SHP77 (cell line): ENCODE measurements at regions not wholly inside any gene's neighbourhood (a gene's known extent, or its start where the extent isn't known, plus 50 kb on each side); places are given as distances from the start of the nearest gene placed in this dataset.
"Not testable (repeated sequence)": the region's sequence is repeated elsewhere in the genome, so short reads cannot be mapped to it uniquely, and the experiment has no call there.

Experiments
- DNase-seq, 2 experiments: peaks; one replicate each; lab custom pipeline; 2025; lab: John Stamatoyannopoulos, UW

DNA sequence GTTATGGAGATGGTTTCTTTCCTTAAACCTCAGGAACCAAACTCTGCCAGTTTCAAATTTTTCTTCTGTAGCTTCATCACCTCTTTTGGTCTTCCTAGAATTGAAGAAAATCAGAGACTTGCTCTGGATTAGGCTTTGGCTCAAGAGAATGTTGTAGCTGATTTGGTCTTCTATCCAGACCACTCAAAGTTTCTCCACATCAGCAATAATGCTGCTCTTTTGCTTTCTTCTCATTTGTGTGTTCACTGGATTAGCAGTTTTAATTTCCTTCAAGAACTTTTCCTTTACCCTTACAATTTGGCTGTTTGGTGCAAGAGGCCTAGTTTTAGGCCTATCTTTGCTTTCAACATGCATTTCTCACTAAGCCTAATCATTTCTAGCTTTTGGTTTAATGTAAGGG is 78.1 kb upstream of the PLCB4 start:
- no peak for DNase-seq

- no peak for DNase-seq
Observed at GRCh38 chr20:8994045-8994444, 74.8 kb upstream of the PLCB4 start.

DNA sequence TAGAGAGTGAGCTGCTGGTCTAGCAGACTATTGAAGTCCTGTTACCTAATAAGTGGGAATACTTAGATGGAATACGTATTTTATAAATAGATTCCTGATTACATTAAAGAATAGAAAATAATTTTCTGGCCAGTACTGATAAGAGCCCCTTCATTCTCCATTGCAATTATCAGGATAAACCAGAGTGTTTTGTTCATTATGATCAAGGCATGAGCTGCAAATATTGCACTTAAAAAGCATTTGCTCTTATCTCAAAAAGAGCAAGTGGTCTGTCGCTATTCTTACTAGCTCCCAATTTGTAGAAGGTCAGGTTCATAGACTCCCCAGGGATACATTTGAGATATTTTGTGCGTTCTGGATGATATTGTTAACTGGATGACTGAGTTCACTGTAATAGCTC is 73.1 kb upstream of the PLCB4 start:
- DNase-seq, result no peak

GRCh38 chr20:8996817-8997512 is 71.9 kb upstream of the PLCB4 start:
- no peak for DNase-seq

DNA sequence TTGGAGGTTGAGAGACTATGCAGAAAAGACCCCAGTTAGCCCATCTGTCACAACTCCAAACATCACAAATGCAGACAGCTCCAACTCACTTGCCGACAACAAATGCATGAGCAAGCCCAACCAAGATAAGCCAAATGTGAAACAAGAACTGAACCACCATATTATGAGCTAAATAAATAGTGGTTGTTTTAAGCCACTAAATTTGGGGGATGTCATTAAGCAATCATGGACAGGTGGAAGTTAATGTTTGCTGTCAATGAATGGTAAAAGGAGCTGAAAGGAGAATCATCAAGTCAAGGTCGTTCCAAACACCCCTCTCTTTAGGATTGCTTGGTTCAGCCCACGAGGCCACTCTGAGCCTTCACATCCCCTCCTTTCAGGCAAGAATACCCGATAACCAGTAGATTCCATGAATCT is 71.2 kb upstream of the PLCB4 start:
- DNase-seq, result no peak

- no peak for DNase-seq
Observed at GRCh38 chr20:9011121-9011520, 57.8 kb upstream of the PLCB4 start.

DNA sequence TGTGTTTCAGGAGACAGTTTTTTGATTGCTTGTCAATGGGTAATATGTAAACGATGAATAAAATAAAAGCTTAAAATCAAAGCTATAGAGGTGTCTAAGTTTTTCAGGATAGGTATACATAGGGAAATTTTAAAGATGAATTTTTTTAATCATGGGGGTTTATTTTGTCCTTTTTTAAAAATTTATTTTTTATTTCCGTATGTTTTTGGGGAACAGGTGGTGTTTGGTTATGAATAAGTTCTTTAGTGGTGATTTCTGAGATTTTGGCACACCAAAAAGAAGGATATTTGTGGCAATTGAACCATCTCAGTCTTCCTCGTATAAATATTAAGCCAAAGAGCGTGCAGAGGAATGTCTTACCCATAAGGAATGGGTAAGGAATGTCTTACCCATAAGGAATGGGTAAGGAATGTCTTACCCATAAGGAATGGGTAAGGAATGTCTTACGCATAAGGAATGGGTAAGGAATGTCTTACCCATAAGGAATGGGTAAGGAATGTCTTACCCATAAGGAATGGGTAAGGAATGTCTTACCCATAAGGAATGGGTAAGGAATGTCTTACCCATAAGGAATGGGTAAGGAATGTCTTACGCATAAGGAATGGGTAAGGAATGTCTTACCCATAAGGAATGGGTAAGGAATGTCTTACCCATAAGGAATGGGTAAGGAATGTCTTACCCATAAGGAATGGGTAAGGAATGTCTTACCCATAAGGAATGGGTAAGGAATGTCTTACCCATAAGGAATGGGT is 53.5 kb upstream of the PLCB4 start:
- DNase-seq, result not testable (repeated sequence)

- DNase-seq, result no peak
Observed at GRCh38 chr20:9015984-9016324, 52.9 kb upstream of the PLCB4 start.

GRCh38 chr20:9018346-9018745 is 50.5 kb upstream of the PLCB4 start:
- no peak for DNase-seq
